ENCODE measurements at regions not wholly inside any gene's neighbourhood (a gene's known extent, or its start where the extent isn't known, plus 50 kb on each side); places are given as distances from the start of the nearest gene placed in this dataset.

DNA sequence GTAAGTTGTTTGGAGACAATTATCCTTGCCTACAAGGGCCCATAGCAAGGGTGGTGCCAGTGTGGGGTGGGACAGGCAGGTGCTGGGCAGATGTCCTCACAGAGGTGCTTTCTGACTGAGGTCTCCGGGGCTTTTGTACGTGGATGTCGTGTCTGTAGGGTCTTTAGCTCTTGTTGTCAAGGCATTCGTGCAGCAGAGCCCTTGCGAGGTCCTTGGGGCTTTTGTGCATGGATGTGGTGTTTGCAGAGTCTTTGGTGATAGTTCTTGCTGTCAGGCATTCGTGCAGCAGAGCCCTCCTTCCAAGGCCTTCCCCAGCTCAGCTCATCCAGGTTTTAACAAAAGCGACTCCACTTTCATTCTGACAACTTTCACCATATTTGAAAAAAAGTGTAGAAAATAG lies 116.0 kb upstream of the TMEM18 start:
- TF ChIP-seq NCOR1 (IDR thresholded peaks at IDR 0.05; ENCODE audit: borderline replicate concordance, low read length) (no peak), NR1H2 (CRISPR knock-in tag; IDR thresholded peaks at IDR 0.05; ENCODE audit: borderline replicate concordance, low read depth) (no peak)
- TF ChIP-seq, protein P1, sequence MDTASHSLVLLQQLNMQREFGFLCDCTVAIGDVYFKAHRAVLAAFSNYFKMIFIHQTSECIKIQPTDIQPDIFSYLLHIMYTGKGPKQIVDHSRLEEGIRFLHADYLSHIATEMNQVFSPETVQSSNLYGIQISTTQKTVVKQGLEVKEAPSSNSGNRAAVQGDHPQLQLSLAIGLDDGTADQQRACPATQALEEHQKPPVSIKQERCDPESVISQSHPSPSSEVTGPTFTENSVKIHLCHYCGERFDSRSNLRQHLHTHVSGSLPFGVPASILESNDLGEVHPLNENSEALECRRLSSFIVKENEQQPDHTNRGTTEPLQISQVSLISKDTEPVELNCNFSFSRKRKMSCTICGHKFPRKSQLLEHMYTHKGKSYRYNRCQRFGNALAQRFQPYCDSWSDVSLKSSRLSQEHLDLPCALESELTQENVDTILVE (CRISPR knock-in tag; IDR thresholded peaks at IDR 0.05) = no peak
